Spinal cord (tissue), 9 donors: ENCODE measurements at regions not wholly inside any gene's neighbourhood (a gene's known extent, or its start where the extent isn't known, plus 50 kb on each side); places are given as distances from the start of the nearest gene placed in this dataset.

ENCODE experiments used
- DNase-seq, 6 donors: peaks; one replicate each; pipeline versions ENCODE4 v3.0.0 to v3.0.0-alpha.2; 2013 to 2015; ENCODE audit warnings: low spot score in 6 of 6, low read depth in 4 of 6
- H3K27ac ChIP-seq: one replicate; pipeline ENCODE4 v1.5.1; 2013; ENCODE audit warnings: low read depth, low read length, control low read depth
- H3K27me3 ChIP-seq: one replicate; pipeline ENCODE4 v1.6.1; 2013; ENCODE audit warnings: low read length; ENCODE audit not compliant: control insufficient read depth, insufficient read depth
- H3K36me3 ChIP-seq: one replicate; pipeline ENCODE4 v1.6.1; 2013; ENCODE audit warnings: low read length; ENCODE audit not compliant: control insufficient read depth, insufficient read depth
- H3K4me1 ChIP-seq: one replicate; pipeline ENCODE4 v1.6.1; 2013; ENCODE audit warnings: low read length; ENCODE audit not compliant: control insufficient read depth, insufficient read depth
- H3K4me3 ChIP-seq: one replicate; pipeline ENCODE4 v1.5.1; 2013; ENCODE audit warnings: low read depth, low read length, control low read depth
- H3K9me3 ChIP-seq: one replicate; pipeline ENCODE4 v1.6.1; 2013; ENCODE audit warnings: low read length; ENCODE audit not compliant: control insufficient read depth, insufficient read depth
- WGBS: methylation state at CpG from one replicate; pipeline ENCODE4 v1.1.5; 2013; ENCODE audit warnings: missing lambda C conversion rate; ENCODE audit not compliant: insufficient coverage; 5-methylcytosine and 5-hydroxymethylcytosine counted together
- donor health status: healthy.

- Histone ChIP-seq H3K4me1 (peaks cover 9% of the 10 kb centered on the region), H3K36me3 (no peaks in the 10 kb centered on the region), H3K4me3 (no peak overlapping the region), H3K9me3 (peaks cover 2% of the 10 kb centered on the region), H3K27me3 (no peaks in the 10 kb centered on the region), H3K27ac (no peak overlapping the region)
- DNase-seq = peak in 1 of 6 donors; percentile 87
- 13% methylated on average over 4 of the region's 9 CpGs for WGBS
Observed at GRCh38 chr20:40738976-40739375, 49.9 kb upstream of the MAFB start.

DNA sequence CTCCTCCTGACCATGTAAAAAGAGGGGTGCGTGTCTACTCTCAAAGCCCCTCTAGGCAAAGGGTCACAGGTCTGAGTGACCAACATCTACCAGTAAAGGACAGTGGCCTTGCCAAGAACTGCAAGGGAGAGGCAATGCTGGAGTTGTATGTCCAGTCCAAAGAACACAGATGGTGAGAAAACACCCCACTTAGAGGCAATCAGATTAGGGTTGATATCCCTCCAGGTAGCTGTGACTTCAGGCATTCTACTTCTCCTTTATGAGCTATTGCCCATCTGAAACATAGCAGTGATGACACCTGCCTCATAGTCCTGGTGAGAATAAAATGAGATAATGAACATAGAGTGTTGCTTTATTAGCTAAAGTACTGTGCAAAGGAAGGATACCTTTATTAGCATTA lies 50.8 kb upstream of the MAFB start:
- Histone ChIP-seq H3K36me3 (no peaks in the 10 kb centered on the region), H3K27me3 (no peaks in the 10 kb centered on the region), H3K27ac (no peak overlapping the region), H3K9me3 (no peaks in the 10 kb centered on the region), H3K4me1 (peaks cover 11% of the 10 kb centered on the region), H3K4me3 (no peak overlapping the region)
- DNase-seq = peak in 1 of 6 donors; percentile 45
- no CpG with 5 or more reads among the region's 1 CpG for WGBS

DNA sequence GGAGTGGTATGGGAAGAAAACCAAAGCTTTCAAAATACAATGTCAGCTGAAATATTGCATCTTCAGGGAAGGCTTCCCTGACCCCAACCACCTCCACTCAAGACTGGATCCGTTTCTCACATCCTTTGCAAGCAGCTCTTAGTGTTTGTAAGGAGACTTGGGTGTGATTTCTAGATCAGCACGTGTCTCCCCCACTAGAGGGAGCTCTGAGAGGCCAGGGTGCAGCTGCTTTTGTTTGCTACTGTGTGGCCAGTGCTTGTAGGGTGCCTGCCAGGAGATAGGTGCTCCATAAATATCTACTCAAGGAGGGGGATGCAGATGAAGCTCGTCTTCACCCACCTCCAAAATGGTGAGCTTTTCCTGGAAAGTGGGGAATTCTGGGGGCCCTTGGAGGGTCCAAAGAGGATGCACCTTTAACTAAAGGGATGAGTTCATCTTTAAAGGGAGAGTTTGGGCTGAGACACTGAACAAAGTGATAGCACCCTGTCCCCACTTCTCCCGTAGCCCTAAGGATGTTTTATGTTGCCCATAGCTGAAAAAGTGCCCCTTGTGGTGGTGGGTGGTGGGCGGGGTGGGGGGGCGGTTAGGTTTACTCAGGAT lies 52.6 kb upstream of the MAFB start:
- no peak for DNase-seq
- peaks cover 11% of the 10 kb centered on the region for H3K4me1 ChIP-seq
- H3K9me3 ChIP-seq = no peaks in the 10 kb centered on the region
- no peaks in the 10 kb centered on the region for H3K36me3 ChIP-seq
- H3K4me3 ChIP-seq = no peak overlapping the region
- 93% methylated on average over 2 of the region's 6 CpGs for WGBS
- H3K27ac ChIP-seq = no peak overlapping the region
- no peaks in the 10 kb centered on the region for H3K27me3 ChIP-seq

DNA sequence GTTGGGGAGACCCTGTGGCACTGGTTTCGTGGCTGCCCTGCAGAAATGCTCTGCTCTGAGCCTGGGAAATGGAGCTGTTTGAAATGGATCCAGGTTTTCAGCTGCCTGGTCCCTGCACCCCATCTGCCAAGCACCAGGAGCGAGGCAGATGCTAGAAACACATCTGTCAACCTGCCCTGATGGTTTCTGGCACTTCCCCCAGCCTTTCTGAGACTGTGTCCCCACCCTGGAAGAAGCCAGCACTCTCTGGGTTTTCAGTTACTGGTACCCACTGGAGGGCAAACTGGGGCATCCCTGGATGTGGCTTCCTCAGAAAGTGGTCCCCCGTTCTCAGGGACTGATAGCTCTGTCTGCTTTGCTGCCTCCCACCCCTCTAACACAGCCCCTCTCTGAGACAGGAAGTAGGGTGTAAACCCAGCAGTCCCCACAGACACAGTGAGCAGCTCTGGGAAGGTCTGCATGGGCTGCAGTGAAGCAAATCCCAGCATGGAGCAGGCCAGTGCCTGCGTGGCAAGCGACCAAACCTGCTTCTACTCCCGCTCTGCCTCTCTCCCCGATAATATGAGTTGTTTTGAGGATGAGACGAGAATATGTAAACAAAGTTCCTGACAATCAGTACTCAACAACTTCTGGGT lies 54.2 kb upstream of the MAFB start:
- H3K4me1 ChIP-seq = peaks cover 11% of the 10 kb centered on the region
- peak in 1 of 6 donors; percentile 73 for DNase-seq
- no peaks in the 10 kb centered on the region for H3K27me3 ChIP-seq
- no peak overlapping the region for H3K4me3 ChIP-seq
- no peaks in the 10 kb centered on the region for H3K36me3 ChIP-seq
- H3K9me3 ChIP-seq = no peaks in the 10 kb centered on the region
- 63% methylated on average over 2 of the region's 8 CpGs for WGBS
- no peak overlapping the region for H3K27ac ChIP-seq

- 68% methylated on average over 10 of the region's 15 CpGs for WGBS
- DNase-seq = peak in 2 of 6 donors; percentile 85 to 93
Observed at GRCh38 chr20:40744072-40744817, 55.2 kb upstream of the MAFB start.

DNA sequence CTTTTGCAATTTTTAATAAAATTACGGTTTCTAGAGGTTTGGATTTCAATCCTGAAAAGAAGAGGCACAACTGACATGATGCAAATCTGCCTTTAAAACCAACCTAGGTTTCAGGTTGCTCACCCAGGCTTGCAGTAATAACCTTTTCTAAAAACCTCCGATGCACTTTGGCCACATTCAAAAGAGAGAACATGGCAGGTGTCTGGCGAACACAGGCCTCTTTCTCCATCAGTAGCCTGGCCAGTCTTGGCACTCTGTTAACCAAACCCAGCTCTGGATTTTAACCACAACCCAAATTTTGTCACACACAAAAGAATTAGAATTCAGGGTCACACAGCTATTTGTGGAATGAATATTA lies 55.8 kb upstream of the MAFB start:
- H3K27ac ChIP-seq = no peak overlapping the region
- no peaks in the 10 kb centered on the region for H3K9me3 ChIP-seq
- no peak for DNase-seq
- no peak overlapping the region for H3K4me3 ChIP-seq
- no peaks in the 10 kb centered on the region for H3K36me3 ChIP-seq
- H3K4me1 ChIP-seq = peaks cover 11% of the 10 kb centered on the region
- 17% methylated on average over 1 of the region's 3 CpGs for WGBS
- H3K27me3 ChIP-seq = no peaks in the 10 kb centered on the region

More at GRCh38 chr20:40744072-40744817, 55.2 kb upstream of the MAFB start:
- H3K4me3 ChIP-seq = no peak overlapping the region
- H3K9me3 ChIP-seq = no peaks in the 10 kb centered on the region
- no peak overlapping the region for H3K27ac ChIP-seq
- peaks cover 11% of the 10 kb centered on the region for H3K4me1 ChIP-seq
- H3K27me3 ChIP-seq = no peaks in the 10 kb centered on the region
- no peaks in the 10 kb centered on the region for H3K36me3 ChIP-seq

DNA sequence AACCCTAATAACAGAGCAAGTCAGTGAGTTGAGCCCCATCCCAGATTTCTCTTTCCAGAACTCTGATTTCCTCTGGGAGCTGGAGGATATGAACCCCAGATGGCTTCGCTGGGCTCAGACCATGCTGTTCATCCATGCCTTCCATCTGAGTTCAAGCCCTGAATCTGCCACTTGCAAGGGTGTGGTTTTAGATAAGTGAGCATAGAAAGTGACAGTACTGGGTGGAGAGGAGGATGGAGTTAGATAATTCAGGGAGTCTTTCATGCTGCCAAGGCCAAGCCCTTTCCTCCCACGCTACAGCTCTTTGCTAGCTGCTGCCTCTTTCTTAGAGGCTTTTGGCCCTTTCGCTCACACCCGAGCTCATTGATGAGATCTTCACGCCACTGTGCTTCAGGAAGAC lies 57.2 kb upstream of the MAFB start:
- Histone ChIP-seq H3K27me3 (no peaks in the 10 kb centered on the region), H3K4me1 (peaks cover 11% of the 10 kb centered on the region), H3K36me3 (no peaks in the 10 kb centered on the region), H3K9me3 (no peaks in the 10 kb centered on the region), H3K4me3 (no peak overlapping the region), H3K27ac (no peak overlapping the region)
- no peak for DNase-seq
- WGBS = 80% methylated on average over 5 of the region's 5 CpGs

- no peak overlapping the region for H3K4me3 ChIP-seq
- H3K27ac ChIP-seq = no peak overlapping the region
- no peaks in the 10 kb centered on the region for H3K9me3 ChIP-seq
- 92% methylated on average over 2 of the region's 3 CpGs for WGBS
- no peak for DNase-seq
- H3K36me3 ChIP-seq = no peaks in the 10 kb centered on the region
- no peaks in the 10 kb centered on the region for H3K27me3 ChIP-seq
- peaks cover 7% of the 10 kb centered on the region for H3K4me1 ChIP-seq
Observed at GRCh38 chr20:40748182-40748581, 59.1 kb upstream of the MAFB start.

DNA sequence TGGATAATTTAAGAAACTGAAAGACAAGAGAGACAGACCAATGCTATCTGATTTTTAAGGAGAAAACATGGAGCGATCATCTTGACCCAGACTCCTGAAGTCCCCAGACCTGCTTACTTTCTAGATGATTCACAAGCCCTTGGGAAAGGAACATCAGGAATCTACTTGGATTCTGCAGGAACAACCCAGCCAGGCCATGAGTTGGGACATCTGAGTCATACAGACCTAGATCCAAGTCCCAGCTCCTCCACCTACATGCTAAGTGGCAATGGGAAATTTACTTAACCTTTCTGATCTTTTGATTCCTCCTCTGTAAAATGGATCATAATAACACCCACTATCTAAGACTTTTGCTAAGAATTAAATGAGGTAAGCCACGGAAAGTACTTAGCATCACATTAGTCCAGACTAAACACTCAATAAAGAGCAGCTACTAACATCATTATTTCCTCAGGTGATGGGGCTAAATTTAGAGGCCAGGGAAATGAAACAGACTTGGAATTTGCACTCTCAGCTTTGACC lies 61.0 kb upstream of the MAFB start:
- Histone ChIP-seq H3K4me1 (peaks cover 6% of the 10 kb centered on the region), H3K27me3 (no peaks in the 10 kb centered on the region), H3K4me3 (no peak overlapping the region), H3K36me3 (no peaks in the 10 kb centered on the region), H3K27ac (no peak overlapping the region), H3K9me3 (no peaks in the 10 kb centered on the region)
- WGBS = 100% methylated on average over 1 of the region's 2 CpGs
- no peak for DNase-seq
